ENCODE measurements at regions not wholly inside any gene's neighbourhood (a gene's known extent, or its start where the extent isn't known, plus 50 kb on each side); places are given as distances from the start of the nearest gene placed in this dataset.
"Not testable (repeated sequence)": the region's sequence is repeated elsewhere in the genome, so short reads cannot be mapped to it uniquely, and the experiment has no call there.

- no peak for DNase-seq
Observed at GRCh38 chr2:12486205-12487118, 230.3 kb upstream of the TRIB2 start.

- no peak for DNase-seq
Observed at GRCh38 chr2:12487253-12488004, 229.3 kb upstream of the TRIB2 start.

DNA sequence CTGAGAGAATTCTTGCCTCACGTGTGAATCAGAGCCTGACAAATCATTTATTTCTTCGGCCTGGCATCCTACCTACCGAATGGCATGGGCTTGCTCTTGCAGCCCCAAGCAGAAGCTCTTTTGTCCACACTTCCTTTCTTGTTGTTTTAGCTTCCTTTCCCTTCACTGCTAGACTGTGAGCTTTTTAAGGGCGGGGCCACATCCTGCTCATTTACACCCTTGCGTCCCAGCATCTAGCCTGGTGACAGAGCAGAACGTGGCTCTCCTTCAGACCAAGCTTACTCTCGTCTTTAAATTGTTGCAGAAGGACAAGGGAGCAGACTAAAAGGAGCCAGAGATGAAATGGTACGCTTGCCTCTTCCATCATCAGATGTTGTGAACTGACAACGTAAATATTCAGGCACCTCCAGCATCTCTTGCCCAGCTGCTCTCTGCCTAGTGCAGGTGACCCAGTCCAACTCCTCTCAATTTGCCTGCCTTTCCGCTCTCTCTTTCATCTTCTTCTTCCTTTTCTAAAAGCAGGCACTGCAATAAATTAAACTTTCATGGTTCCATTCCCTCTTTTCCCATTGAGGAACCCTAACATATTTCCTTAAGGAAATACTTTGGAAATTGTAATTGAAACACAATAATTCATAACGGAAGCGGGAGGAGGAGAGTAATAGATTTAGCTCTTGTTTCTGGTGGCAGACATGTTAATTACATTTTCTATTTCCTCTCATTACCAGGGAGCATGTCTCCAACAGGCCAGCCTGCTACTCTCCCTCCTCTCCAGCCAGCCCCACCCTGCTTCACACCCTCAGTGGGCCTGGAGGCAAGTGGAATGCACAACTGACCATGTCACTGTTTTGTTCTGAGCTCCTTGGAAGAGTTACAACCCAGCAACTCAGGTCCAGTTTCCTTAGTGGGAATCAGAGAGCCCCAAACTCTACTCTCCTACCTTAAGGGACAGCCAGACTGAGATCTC is 228.1 kb upstream of the TRIB2 start:
- DNase-seq, result no peak

GRCh38 chr2:12490641-12491040 is 226.1 kb upstream of the TRIB2 start:
- no peak for DNase-seq

- not testable (repeated sequence) for DNase-seq
Observed at GRCh38 chr2:12492360-12492759, 224.4 kb upstream of the TRIB2 start.

DNA sequence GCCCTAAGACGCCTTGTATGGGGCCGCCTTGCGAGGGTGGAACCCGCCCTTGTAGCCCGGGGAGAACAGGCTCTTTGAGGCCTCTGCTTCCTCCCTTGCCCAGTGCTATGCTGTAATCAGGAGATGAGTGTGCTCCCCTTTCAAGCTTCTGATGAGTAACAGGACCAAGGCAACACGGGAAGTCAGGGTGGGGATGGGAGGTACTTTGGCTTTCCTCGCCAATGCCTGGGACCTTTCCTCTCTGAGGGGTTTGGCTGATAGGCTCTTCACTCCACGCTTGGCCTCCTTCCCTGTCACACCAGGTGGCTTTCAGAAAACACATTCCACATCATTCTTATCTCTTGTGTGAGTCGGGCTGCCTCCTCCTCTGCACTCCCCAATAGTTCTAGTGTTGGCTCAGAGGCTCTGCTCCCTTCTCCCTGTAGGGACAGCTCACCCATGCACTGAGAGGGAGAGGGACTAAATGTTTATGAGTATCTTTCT is 223.7 kb upstream of the TRIB2 start:
- DNase-seq, result no peak

DNA sequence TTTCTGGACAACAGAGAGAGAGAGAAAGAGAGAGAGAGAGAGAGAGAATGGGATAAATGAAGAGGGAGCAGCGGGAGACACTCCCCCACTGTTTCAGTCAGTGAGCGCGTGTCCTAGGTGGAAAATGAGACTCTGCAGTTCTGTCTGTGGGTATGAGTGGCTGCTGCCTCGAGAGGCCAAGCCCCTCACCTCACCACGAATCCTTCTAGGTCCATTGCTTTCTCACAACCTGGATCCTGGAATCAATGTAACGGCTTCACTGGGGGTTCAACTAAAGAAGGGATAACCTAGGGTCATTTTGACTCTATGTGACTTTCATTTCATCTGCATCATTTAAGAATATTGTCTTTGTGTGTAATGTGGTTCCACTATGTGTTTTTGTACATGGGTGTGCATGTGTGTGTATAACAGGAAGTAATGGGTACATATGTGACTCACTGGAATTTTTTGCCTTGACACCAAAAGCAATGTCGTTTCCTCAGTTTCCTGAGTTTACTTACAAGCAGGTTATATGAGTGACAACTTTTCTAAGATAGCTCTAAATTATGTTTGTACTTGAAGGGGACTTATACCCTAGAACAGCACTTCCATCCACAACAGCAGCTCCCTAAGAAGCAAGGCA is 221.4 kb upstream of the TRIB2 start:
- no peak for DNase-seq

DNA sequence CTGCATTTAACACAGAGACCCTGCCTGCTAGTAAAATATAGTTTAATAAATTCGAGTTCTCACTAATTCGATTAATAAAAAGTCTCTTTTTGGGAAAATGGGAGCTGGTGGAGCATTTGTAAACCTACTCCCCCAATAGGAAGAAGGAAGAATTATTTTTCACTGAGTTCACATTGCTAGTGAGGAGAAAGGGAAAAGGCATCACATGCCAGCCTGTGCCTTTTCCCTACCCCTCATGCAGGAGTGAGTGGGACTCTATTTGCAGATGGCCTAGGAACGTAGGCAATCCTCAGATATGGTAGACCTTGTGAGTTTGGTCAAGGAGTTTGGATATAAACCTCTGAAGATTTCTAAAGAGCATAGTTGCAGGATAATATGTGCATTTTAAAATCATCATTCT is 218.4 kb upstream of the TRIB2 start:
- no peak for DNase-seq

- DNase-seq, result no peak
Observed at GRCh38 chr2:12498704-12499103, 218.0 kb upstream of the TRIB2 start.

DNA sequence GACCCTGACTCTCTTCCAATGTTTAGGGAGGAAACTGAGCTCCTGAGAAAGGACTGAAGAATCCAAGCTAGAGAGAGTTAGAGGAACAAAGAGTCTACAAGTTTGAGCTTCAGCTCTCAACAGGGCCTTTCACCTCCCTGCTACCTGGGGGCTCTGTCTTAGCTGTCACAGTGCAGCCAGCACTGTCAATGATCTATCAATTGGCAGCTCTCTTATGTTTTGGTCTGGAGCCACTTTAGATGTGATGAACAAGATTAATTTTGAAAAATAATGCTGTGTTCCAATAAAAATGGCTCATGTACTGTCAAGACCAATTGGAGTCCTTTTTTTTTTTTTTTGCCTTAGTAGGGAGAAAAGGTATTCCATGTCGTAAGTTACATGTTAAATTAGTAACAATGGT is 215.8 kb upstream of the TRIB2 start:
- no peak for DNase-seq

- DNase-seq, result no peak
Observed at GRCh38 chr2:12501469-12502158, 215.1 kb upstream of the TRIB2 start.

DNA sequence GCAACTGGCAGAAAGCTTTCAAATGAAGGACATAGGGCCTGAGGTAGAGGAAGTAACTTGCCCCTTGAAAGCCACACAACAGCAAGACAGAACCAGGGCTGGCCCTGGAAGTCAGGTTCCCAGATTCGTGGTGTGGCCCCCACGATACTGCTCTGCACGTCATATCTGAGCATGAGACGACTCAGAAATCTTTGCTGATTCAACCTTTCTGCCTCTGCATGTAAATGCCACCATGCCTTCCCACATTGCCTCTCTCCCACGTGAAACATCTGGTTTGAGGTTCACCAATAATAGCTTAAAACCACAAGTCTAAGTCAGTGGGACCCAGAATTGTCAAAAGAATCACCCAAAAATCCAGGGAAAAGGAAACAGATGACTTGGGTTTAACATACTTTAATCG is 214.0 kb upstream of the TRIB2 start:
- DNase-seq, result no peak

GRCh38 chr2:12504443-12504842 is 212.3 kb upstream of the TRIB2 start:
- no peak for DNase-seq

GRCh38 chr2:12506846-12507245 is 209.9 kb upstream of the TRIB2 start:
- DNase-seq, result no peak

DNA sequence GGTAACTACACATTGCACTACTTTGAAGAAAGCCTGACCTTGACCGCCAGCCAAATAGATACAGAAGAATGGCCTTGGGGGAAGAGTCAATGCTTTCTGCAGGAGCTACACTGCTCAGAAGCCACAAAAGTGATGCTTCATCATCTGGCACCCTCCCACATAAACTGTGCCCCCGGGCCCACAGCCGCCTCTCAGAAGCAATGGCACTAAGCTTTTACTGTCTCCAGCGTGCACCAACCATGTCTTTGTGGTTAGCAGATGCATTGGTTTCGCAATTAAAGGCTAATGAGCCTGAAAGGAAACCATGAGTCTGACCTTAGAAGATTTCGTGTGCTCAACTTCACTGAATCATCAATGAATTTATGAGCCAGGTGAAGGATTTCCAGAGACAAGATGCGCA is 209.4 kb upstream of the TRIB2 start:
- DNase-seq, result no peak

GRCh38 chr2:12510070-12510469 is 206.7 kb upstream of the TRIB2 start:
- no peak for DNase-seq

DNA sequence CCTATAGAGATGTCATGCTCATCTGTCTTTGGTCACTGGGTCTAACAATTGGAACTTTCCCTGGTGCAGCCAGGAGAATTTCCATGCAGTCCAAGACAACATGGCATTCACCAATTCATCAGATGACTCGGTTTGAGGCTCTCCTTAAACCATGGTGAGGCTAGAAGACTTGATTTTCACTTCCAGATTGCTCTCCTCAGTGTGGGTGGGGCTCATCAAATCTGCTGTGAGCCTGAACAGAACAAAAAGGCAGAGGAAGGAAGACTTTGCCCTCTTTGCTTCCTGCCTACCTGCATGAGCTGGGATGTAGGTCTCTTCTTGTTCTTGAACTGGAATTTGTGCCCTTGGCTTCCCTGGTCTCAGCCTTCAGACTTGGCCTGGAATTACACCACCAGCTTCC is 203.4 kb upstream of the TRIB2 start:
- DNase-seq, result no peak

DNA sequence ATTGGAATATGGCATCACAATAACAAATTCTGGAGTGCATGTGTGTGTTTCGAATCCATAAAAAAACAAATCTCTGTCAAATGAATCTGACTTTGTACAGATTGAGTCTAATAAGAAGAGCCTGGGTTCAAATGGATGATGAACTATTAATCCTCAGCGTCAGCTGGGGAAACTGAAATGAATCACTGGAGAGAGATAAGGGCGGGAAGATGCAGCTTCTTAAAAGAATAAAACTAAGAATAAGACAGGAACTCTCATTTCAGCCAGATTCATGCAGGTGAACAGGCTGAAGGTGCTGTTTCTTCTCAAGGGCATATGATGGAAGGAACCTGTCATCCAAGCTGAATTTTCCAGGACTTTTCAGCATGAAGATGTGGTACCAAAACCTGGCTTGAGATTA is 202.6 kb upstream of the TRIB2 start:
- no peak for DNase-seq

DNA sequence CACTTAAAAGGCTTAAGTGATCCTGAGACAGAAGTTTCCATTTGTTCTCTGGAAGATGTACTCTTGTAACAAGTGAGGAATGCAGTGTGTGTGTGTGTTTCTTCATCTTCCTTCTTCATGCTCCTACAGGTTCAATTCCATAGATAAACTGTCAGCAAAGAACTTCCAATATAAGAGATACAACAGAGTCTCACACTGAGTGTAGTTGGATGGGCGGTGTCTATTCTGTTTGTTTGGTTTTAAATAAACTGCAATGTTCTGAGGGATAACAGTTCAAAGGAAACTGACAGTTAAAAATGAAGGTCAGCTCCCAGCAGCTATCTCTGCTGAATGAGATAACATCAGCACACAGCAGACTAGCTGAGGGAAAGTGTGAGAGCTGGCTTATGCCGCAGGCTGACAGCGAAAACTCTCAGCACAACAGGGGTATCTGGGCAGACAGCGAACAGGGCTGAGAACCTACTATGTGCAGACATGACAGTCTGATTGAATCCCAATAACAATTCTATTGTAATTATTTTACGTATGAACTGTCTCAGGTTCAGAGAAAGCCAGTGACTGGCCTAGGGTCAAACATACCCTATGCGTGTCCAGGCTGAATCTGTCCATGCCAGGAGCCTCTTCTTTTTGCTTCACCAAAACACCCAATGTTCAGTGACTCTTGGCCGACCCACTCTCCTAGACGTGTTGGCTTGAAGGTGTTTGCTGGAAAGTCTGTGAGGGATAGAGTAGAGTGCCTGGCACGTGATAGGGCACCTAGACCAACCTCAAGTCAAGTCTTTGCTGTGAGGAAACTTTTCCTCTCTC is 201.9 kb upstream of the TRIB2 start:
- DNase-seq, result no peak

- no peak for DNase-seq
Observed at GRCh38 chr2:12515871-12516270, 200.9 kb upstream of the TRIB2 start.
